ENCODE measurements at regions not wholly inside any gene's neighbourhood (a gene's known extent, or its start where the extent isn't known, plus 50 kb on each side); places are given as distances from the start of the nearest gene placed in this dataset.

DNA sequence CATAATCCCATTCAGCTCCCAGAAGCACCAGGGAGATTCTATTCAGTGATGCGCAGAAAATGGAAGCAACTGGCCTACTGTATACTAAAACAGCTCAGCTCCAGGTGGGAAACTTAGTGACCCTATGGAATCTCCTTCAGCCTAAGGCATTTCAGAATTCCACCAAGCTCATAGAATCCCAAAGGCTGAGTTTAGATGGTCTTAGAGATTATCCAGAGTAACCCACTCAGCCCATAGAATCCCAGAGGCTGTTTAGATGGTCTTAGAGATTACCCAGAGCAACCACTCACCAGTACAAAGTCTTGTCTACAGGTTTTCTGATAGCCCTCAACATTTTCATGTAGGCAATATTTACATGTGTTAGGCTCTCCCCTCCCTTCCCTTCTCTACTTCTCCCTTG lies 232.0 kb upstream of the SLC14A2 start:
- H3K9ac ChIP-seq (ENCODE audit: low read depth, low read length): no peak overlapping the region
- no peaks in the 10 kb centered on the region for H3K9me1 ChIP-seq (ENCODE audit: insufficient read depth, low read length)
- no TSS peak for BruUV-seq (replicated peaks)
- H4K91ac ChIP-seq (ENCODE audit: insufficient read depth, low read depth, low read length): no peak overlapping the region
- no peak overlapping the region for H2AK9ac ChIP-seq (replicated peaks; ENCODE audit: low read depth, low read length, poor library complexity)
- dilution Hi-C loops (cut with HindIII; ENCODE audit: low sequenced_read_pairs, unreplicated experiment): no loop called here
- no peak overlapping the region for H2AK5ac ChIP-seq (ENCODE audit: low read depth, low read length)
- H3K9me3 ChIP-seq (ENCODE audit: control insufficient read depth, insufficient read depth, low read length): no peaks in the 10 kb centered on the region
- H3K14ac ChIP-seq (replicated peaks; ENCODE audit: low read depth, low read length): no peak overlapping the region
- intact Hi-C loops (cut with micrococcal nuclease): loop anchor here (10.0 kb wide), 2 partner anchors 168 to 1248 kb away; no protein-coding TSS in a partner anchor
- ChIA-PET POLR2A (ENCODE audit: unreplicated experiment) (no interaction called here), CTCF (no interaction called here)
- H2BK15ac ChIP-seq (ENCODE audit: low read depth, low read length): no peak overlapping the region
- H3K27ac ChIP-seq (ENCODE audit: insufficient read depth, low read length): no peak overlapping the region
- H3K36me3 ChIP-seq (ENCODE audit: control insufficient read depth, insufficient read depth, low read length): no peaks in the 10 kb centered on the region
- H3K56ac ChIP-seq (ENCODE audit: extremely low read depth, insufficient read depth, low read length): no peak overlapping the region
- DNase-seq (no peak), ATAC-seq (ENCODE audit: low read depth) (no peak)
- no peak overlapping the region for H2AFZ ChIP-seq (replicated peaks; ENCODE audit: low read length, poor library complexity)
- no peak overlapping the region for H2BK20ac ChIP-seq (ENCODE audit: low read depth, low read length)
- in situ Hi-C loops (cut with MboI; ENCODE audit: low sequenced_read_pairs): loop anchor here (25.0 kb wide), 1 partner anchor 1746 kb away; no protein-coding TSS in a partner anchor
- H3K18ac ChIP-seq (ENCODE audit: low read depth, low read length): no peak overlapping the region; the same call in 1 of the 2 replicates
- no peak overlapping the region for H2BK120ac ChIP-seq (ENCODE audit: low read depth, low read length)
- no peak overlapping the region for H3K4me2 ChIP-seq (ENCODE audit: low read depth, low read length)
- H2BK5ac ChIP-seq (ENCODE audit: low read depth, low read length, poor library complexity, severe bottlenecking): no peak overlapping the region
- no peak overlapping the region for H4K5ac ChIP-seq (ENCODE audit: low read depth, low read length)
- no peak overlapping the region for H3K4me3 ChIP-seq (ENCODE audit: insufficient read depth, low read depth, low read length)
- no peaks in the 10 kb centered on the region for H4K20me1 ChIP-seq (ENCODE audit: insufficient read depth, low read length)
- H3K23ac ChIP-seq (ENCODE audit: low read depth, low read length): no peak overlapping the region
- no peaks in the 10 kb centered on the region; the same call in 1 of the 2 replicates for H3K4me1 ChIP-seq (ENCODE audit: control insufficient read depth, insufficient read depth, low read length)
- WGBS, 2 experiments (ENCODE audit: extremely low coverage in 2 of 2, insufficient read length in 1 of 2): no CpG with 5 or more reads among the region's 1 CpG
- no peaks in the 10 kb centered on the region for H3K79me1 ChIP-seq (ENCODE audit: low read depth in 1 of 2, low read length in 2 of 2)
- peaks cover 5% of the 10 kb centered on the region; the same call in 1 of the 2 replicates for H3K27me3 ChIP-seq (ENCODE audit: control insufficient read depth, insufficient read depth, low read length)
- H4K8ac ChIP-seq (ENCODE audit: low read depth in 2 of 2, low read length in 2 of 2): no peak overlapping the region
- H3K4ac ChIP-seq (ENCODE audit: low read depth, low read length): no peak overlapping the region
- TF ChIP-seq NFE2L2 (IDR thresholded peaks at IDR 0.05; ENCODE audit: low read depth, low read length): no peak
- no peak for TF ChIP-seq POLR2A (IDR thresholded peaks at IDR 0.05; ENCODE audit: low read depth, low read length)
- TF ChIP-seq, protein P1, sequence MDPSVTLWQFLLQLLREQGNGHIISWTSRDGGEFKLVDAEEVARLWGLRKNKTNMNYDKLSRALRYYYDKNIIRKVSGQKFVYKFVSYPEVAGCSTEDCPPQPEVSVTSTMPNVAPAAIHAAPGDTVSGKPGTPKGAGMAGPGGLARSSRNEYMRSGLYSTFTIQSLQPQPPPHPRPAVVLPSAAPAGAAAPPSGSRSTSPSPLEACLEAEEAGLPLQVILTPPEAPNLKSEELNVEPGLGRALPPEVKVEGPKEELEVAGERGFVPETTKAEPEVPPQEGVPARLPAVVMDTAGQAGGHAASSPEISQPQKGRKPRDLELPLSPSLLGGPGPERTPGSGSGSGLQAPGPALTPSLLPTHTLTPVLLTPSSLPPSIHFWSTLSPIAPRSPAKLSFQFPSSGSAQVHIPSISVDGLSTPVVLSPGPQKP (IDR thresholded peaks at IDR 0.05; ENCODE audit: borderline replicate concordance, low read depth, low read length): no peak
- TF ChIP-seq FOS (IDR thresholded peaks at IDR 0.05; ENCODE audit: low read depth, low read length): no peak
- TF ChIP-seq CEBPB (IDR thresholded peaks at IDR 0.05; ENCODE audit: low read depth, low read length): no peak
- no peak for TF ChIP-seq CHD1 (IDR thresholded peaks at IDR 0.05; ENCODE audit: low read depth, low read length)
- no peak for TF ChIP-seq CTCF (conservative IDR thresholded peaks at IDR 0.05; ENCODE audit: low read depth, low read length)
- TF ChIP-seq USF2 (IDR thresholded peaks at IDR 0.05; ENCODE audit: low read depth, low read length): no peak
- no peak for TF ChIP-seq RAD21 (IDR thresholded peaks at IDR 0.05; ENCODE audit: low read length)

All from IMR-90 (cell line).